Nephron (organoid): ENCODE measurements at regions not wholly inside any gene's neighbourhood (a gene's known extent, or its start where the extent isn't known, plus 50 kb on each side); places are given as distances from the start of the nearest gene placed in this dataset.

Experiments
- H3K27ac Mint-ChIP-seq, 3 experiments: 2 replicates each; pipeline ENCODE4 v1.8.0; 2020; ENCODE audit warnings: mixed read lengths in 3 of 3, mild to moderate bottlenecking in 2 of 3, moderate library complexity in 1 of 3
- H3K27me3 Mint-ChIP-seq: 2 replicates; pipeline ENCODE4 v1.8.0; 2021; ENCODE audit warnings: low read depth, mild to moderate bottlenecking, moderate library complexity, mixed read lengths
- H3K36me3 Mint-ChIP-seq: 2 replicates; pipeline ENCODE4 v1.8.0; 2020; ENCODE audit warnings: low read depth, mixed read lengths
- H3K4me1 Mint-ChIP-seq: 2 replicates; pipeline ENCODE4 v1.8.0; 2020; ENCODE audit warnings: mixed read lengths
- H3K4me3 Mint-ChIP-seq, 3 experiments: 2 replicates each; pipeline ENCODE4 v1.8.0; 2020; ENCODE audit warnings: mild to moderate bottlenecking in 3 of 3, mixed read lengths in 3 of 3, moderate library complexity in 2 of 3
- H3K9me3 Mint-ChIP-seq: 2 replicates; pipeline ENCODE4 v1.8.0; 2020; ENCODE audit warnings: mixed read lengths
- CTCF ChIP-seq, 3 experiments: fragments of 200-600 bp; sonication (generic); IDR thresholded peaks; one replicate each; pipeline ENCODE4 v1.5.0; 2021; ENCODE audit warnings: antibody characterized with exemption in 3 of 3; ENCODE audit not compliant: unreplicated experiment in 3 of 3

GRCh38 chr5:113825176-113825575, 311.7 kb downstream of the YTHDC2 start:
- Mint-ChIP-seq H3K4me1 (no peaks in the 10 kb centered on the region), H3K27me3 (no peaks in the 10 kb centered on the region), H3K27ac (no peak overlapping the region), H3K36me3 (no peaks in the 10 kb centered on the region), H3K4me3 (no peak overlapping the region), H3K9me3 (no peaks in the 10 kb centered on the region)
- no peak for TF ChIP-seq CTCF (IDR thresholded peaks at IDR 0.05; ENCODE audit: unreplicated experiment in 3 of 3)

DNA sequence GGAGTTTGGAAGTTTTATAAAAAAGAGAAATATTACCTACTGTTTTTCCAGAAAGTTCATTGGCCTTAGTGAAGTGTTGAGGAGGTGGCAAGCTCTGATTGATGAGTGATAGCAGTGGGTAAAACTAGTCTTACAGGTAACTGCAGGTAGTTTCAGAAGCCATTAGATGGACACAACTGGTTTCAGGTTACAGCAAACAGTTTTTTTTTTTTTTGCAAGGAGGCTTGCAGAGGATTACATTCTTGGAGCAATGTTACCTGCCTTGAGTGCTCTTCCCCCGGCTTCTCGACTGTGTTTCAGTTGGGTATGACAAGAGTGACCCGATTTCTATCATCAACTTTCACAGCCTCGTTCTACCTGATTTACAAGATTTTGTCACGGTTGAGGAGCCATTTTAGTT, 333.4 kb downstream of the YTHDC2 start:
- TF ChIP-seq CTCF (IDR thresholded peaks at IDR 0.05; ENCODE audit: unreplicated experiment in 3 of 3): no peak
- Mint-ChIP-seq H3K4me1 (no peaks in the 10 kb centered on the region), H3K27ac (no peak overlapping the region), H3K36me3 (no peaks in the 10 kb centered on the region), H3K4me3 (no peak overlapping the region), H3K27me3 (peaks cover 3% of the 10 kb centered on the region), H3K9me3 (peaks cover 2% of the 10 kb centered on the region)

DNA sequence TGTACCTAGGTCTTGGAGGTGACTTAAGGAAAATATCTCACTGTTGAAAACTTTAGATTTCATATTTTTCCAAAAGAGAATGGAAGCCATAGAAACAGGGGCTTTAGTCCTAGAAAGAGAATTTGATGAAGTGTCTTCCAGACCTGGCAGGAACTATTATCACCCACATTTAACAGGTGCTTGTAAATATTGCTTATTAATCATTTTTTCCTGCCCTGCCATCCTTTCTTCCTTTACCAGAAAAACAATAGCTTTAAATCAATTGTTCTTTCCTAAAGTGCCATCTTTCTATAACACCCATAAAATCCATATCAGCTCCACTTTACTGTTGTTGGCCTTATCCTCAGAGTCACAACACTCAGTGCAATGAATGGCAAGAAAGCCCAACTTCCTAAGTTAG, 350.9 kb downstream of the YTHDC2 start:
- no peaks in the 10 kb centered on the region for H3K27me3 Mint-ChIP-seq
- H3K4me3 Mint-ChIP-seq: no peak overlapping the region
- peaks cover 3% of the 10 kb centered on the region for H3K9me3 Mint-ChIP-seq
- no peaks in the 10 kb centered on the region for H3K36me3 Mint-ChIP-seq
- TF ChIP-seq CTCF (IDR thresholded peaks at IDR 0.05; ENCODE audit: unreplicated experiment in 3 of 3): no peak
- no peak overlapping the region for H3K27ac Mint-ChIP-seq
- H3K4me1 Mint-ChIP-seq: no peaks in the 10 kb centered on the region

GRCh38 chr5:113866763-113867162, 353.3 kb downstream of the YTHDC2 start:
- Mint-ChIP-seq H3K9me3 (no peaks in the 10 kb centered on the region), H3K4me1 (no peaks in the 10 kb centered on the region), H3K27ac (no peak overlapping the region), H3K27me3 (no peaks in the 10 kb centered on the region), H3K4me3 (no peak overlapping the region), H3K36me3 (no peaks in the 10 kb centered on the region)
- TF ChIP-seq CTCF (IDR thresholded peaks at IDR 0.05; ENCODE audit: unreplicated experiment in 3 of 3): no peak

- Mint-ChIP-seq H3K4me3 (no peak overlapping the region), H3K36me3 (no peaks in the 10 kb centered on the region), H3K27ac (no peak overlapping the region), H3K4me1 (peaks cover 4% of the 10 kb centered on the region), H3K27me3 (no peaks in the 10 kb centered on the region), H3K9me3 (no peaks in the 10 kb centered on the region)
- no peak for TF ChIP-seq CTCF (IDR thresholded peaks at IDR 0.05; ENCODE audit: unreplicated experiment in 3 of 3)
These were observed 356.1 kb downstream of the YTHDC2 start for GRCh38 chr5:113869611-113870010.

- Mint-ChIP-seq H3K4me1 (peaks cover 16% of the 10 kb centered on the region), H3K36me3 (no peaks in the 10 kb centered on the region)
These were observed 358.5 kb downstream of the YTHDC2 start for GRCh38 chr5:113871972-113872371.

More at GRCh38 chr5:113871972-113872371, 358.5 kb downstream of the YTHDC2 start:
- Mint-ChIP-seq H3K27me3 (no peaks in the 10 kb centered on the region), H3K4me3 (no peak overlapping the region), H3K27ac (no peak overlapping the region), H3K9me3 (peaks cover 2% of the 10 kb centered on the region)
- TF ChIP-seq CTCF (IDR thresholded peaks at IDR 0.05; ENCODE audit: unreplicated experiment in 3 of 3): no peak
